CD4-positive, CD25-positive, alpha-beta regulatory T cell (primary cell): ENCODE measurements at regions not wholly inside any gene's neighbourhood (a gene's known extent, or its start where the extent isn't known, plus 50 kb on each side); places are given as distances from the start of the nearest gene placed in this dataset.

Experiments used
- ATAC-seq, 2 donors: fragments of 150-1000 bp; cut with Tn5 transposase; one replicate each; pipeline ENCODE4 v1.10.0; 2021; ENCODE audit warnings: low read depth in 2 of 2, moderate number of reproducible peaks in 2 of 2, moderate library complexity in 1 of 2
- DNase-seq, 3 donors: peaks; one replicate each; pipeline versions ENCODE4 v3.0.0 to v3.0.0-alpha.2; 2012 to 2022; ENCODE audit warnings: mixed read lengths in 1 of 3
- H3K27ac ChIP-seq: one replicate; pipeline ENCODE4 v1.7.0; 2013; ENCODE audit warnings: mild to moderate bottlenecking, low read length; ENCODE audit not compliant: insufficient read depth, poor library complexity, severe bottlenecking
- H3K27me3 ChIP-seq: one replicate; pipeline ENCODE4 v1.7.0; 2013; ENCODE audit warnings: low read length; ENCODE audit not compliant: control insufficient read depth, insufficient read depth
- H3K36me3 ChIP-seq: one replicate; pipeline ENCODE4 v1.7.0; 2013; ENCODE audit warnings: mild to moderate bottlenecking, low read length, moderate library complexity; ENCODE audit not compliant: control insufficient read depth, insufficient read depth
- H3K4me1 ChIP-seq: 2 replicates; pipeline ENCODE4 v1.7.0; 2013; ENCODE audit warnings: mild to moderate bottlenecking, low read length; ENCODE audit not compliant: insufficient read depth, control insufficient read depth, poor library complexity, severe bottlenecking
- H3K4me3 ChIP-seq: one replicate; pipeline ENCODE4 v1.7.0; 2013; ENCODE audit warnings: low read depth, mild to moderate bottlenecking, low read length, moderate library complexity
- H3K9me3 ChIP-seq, 2 experiments: 1 replicate in 1 of 2; 2 replicates in 1 of 2; pipeline ENCODE4 v1.7.0; 2013; ENCODE audit warnings: low read length in 2 of 2, mild to moderate bottlenecking in 1 of 2, moderate library complexity in 1 of 2; ENCODE audit not compliant: control insufficient read depth in 2 of 2
- H3K27ac Mint-ChIP-seq, 3 donors: one replicate each; pipeline ENCODE4 v1.8.0; 2020 to 2022; ENCODE audit warnings: mild to moderate bottlenecking in 3 of 3, mixed read lengths in 3 of 3, moderate library complexity in 2 of 3
- H3K27me3 Mint-ChIP-seq: one replicate; pipeline ENCODE4 v1.8.0; 2022; ENCODE audit warnings: mild to moderate bottlenecking, mixed read lengths
- H3K36me3 Mint-ChIP-seq: one replicate; pipeline ENCODE4 v1.8.0; 2020; ENCODE audit warnings: mixed read lengths
- H3K4me1 Mint-ChIP-seq, 4 donors: one replicate each; pipeline ENCODE4 v1.8.0; 2020 to 2022; ENCODE audit warnings: mixed read lengths in 4 of 4, mild to moderate bottlenecking in 1 of 4
- H3K4me3 Mint-ChIP-seq, 4 donors: one replicate each; pipeline ENCODE4 v1.8.0; 2020 to 2022; ENCODE audit warnings: mild to moderate bottlenecking in 4 of 4, mixed read lengths in 4 of 4, moderate library complexity in 3 of 4
- H3K9me3 Mint-ChIP-seq, 7 donors: one replicate each; pipeline ENCODE4 v1.8.0; 2020 to 2022; ENCODE audit warnings: mixed read lengths in 7 of 7, mild to moderate bottlenecking in 3 of 7, moderate library complexity in 2 of 7

- no peak overlapping the region for H3K4me3 Mint-ChIP-seq
- no peak overlapping the region for H3K27ac ChIP-seq
These were observed 159.6 kb upstream of the MPHOSPH6 start for GRCh38 chr16:82329504-82330192.

GRCh38 chr16:82328881-82329469, 159.0 kb upstream of the MPHOSPH6 start:
- Mint-ChIP-seq H3K4me1 (no peaks in the 10 kb centered on the region), H3K27me3 (peaks cover 7% of the 10 kb centered on the region), H3K27ac (no peak overlapping the region), H3K36me3 (no peaks in the 10 kb centered on the region), H3K4me3 (no peak overlapping the region), H3K9me3 (peaks cover 0 to 7% (median 1%) of the 10 kb centered on the region in 7 donors)
- Histone ChIP-seq H3K4me3 (no peak overlapping the region), H3K27me3 (no peaks in the 10 kb centered on the region), H3K9me3 (no peaks in the 10 kb centered on the region), H3K36me3 (no peaks in the 10 kb centered on the region), H3K4me1 (no peaks in the 10 kb centered on the region), H3K27ac (no peak overlapping the region)
- ATAC-seq (no peak), DNase-seq (no peak)

More at GRCh38 chr16:82329504-82330192, 159.6 kb upstream of the MPHOSPH6 start:
- ATAC-seq (no peak), DNase-seq (no peak)
- no peaks in the 10 kb centered on the region for H3K27me3 ChIP-seq
- H3K36me3 ChIP-seq: no peaks in the 10 kb centered on the region
- H3K9me3 ChIP-seq: no peaks in the 10 kb centered on the region
- no peaks in the 10 kb centered on the region for H3K36me3 Mint-ChIP-seq
- no peaks in the 10 kb centered on the region for H3K4me1 ChIP-seq
- H3K9me3 Mint-ChIP-seq: peaks cover 0 to 7% (median 0%) of the 10 kb centered on the region in 7 donors
- H3K4me1 Mint-ChIP-seq: no peaks in the 10 kb centered on the region
- no peak overlapping the region for H3K4me3 ChIP-seq
- peaks cover 7% of the 10 kb centered on the region for H3K27me3 Mint-ChIP-seq
- H3K27ac Mint-ChIP-seq: no peak overlapping the region

- no peak overlapping the region for H3K27ac Mint-ChIP-seq
- Histone ChIP-seq H3K36me3 (no peaks in the 10 kb centered on the region), H3K27ac (no peak overlapping the region), H3K4me3 (no peak overlapping the region), H3K27me3 (no peaks in the 10 kb centered on the region), H3K4me1 (no peaks in the 10 kb centered on the region), H3K9me3 (peaks cover 8 to 9% of the 10 kb centered on the region in 2 experiments)
- peaks cover 3 to 13% (median 10%) of the 10 kb centered on the region in 7 donors for H3K9me3 Mint-ChIP-seq
- no peaks in the 10 kb centered on the region for H3K4me1 Mint-ChIP-seq
- H3K4me3 Mint-ChIP-seq: no peak overlapping the region
- DNase-seq (no peak), ATAC-seq (no peak)
- peaks cover 7% of the 10 kb centered on the region for H3K27me3 Mint-ChIP-seq
- H3K36me3 Mint-ChIP-seq: no peaks in the 10 kb centered on the region
These were observed 153.1 kb upstream of the MPHOSPH6 start for GRCh38 chr16:82323171-82323570.

DNA sequence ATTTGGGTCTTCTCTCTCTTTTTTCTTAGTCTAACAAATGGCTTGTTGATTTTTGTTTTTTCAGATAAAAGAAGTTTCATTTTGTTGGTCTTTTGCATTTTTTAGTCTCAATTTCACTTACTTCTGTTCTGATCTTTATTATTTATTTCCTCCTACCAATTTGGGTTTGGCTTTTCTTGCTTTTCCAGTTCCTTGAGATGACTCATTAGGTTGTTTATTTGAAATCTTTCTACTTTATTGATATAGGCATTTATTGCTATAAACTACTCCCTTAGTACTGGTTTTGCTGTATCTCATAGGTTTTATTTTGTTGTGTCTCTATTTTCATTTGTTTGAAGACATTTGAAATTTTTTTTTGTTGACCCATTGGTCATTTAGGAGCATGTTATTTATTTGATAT, 152.2 kb upstream of the MPHOSPH6 start:
- Mint-ChIP-seq H3K27me3 (peaks cover 3% of the 10 kb centered on the region), H3K4me1 (no peaks in the 10 kb centered on the region), H3K9me3 (peaks cover 4 to 13% (median 10%) of the 10 kb centered on the region in 7 donors), H3K27ac (no peak overlapping the region), H3K4me3 (no peak overlapping the region), H3K36me3 (no peaks in the 10 kb centered on the region)
- Histone ChIP-seq H3K27me3 (no peaks in the 10 kb centered on the region), H3K9me3 (peaks cover 8 to 9% of the 10 kb centered on the region in 2 experiments), H3K4me3 (no peak overlapping the region), H3K4me1 (no peaks in the 10 kb centered on the region), H3K27ac (no peak overlapping the region), H3K36me3 (no peaks in the 10 kb centered on the region)
- ATAC-seq (no peak), DNase-seq (no peak)

DNA sequence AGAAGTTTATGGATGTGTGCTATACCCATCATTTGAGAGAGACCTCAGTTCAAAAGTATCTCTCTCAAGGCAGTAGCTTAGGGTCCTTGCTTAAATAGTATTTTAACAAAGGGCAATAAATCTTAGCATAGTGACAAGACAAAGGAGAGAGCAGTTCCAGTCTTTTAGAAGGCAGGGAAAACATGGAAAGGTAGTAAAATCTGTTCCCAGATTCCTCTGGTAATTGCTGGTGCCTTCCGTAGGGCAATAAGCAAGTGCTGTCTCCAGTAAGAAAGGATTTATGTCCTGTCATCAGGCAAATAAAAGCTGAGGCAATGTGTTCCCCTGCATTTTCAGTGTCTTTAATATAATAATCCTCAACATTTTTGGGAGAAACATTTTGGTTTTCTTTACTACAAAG, 149.0 kb upstream of the MPHOSPH6 start:
- Histone ChIP-seq H3K9me3 (peaks cover 8 to 9% of the 10 kb centered on the region in 2 experiments), H3K4me1 (no peaks in the 10 kb centered on the region), H3K36me3 (no peaks in the 10 kb centered on the region), H3K4me3 (no peak overlapping the region), H3K27ac (no peak overlapping the region), H3K27me3 (no peaks in the 10 kb centered on the region)
- Mint-ChIP-seq H3K9me3 (peaks cover 4 to 11% (median 7%) of the 10 kb centered on the region in 7 donors), H3K4me3 (no peak overlapping the region), H3K4me1 (no peaks in the 10 kb centered on the region), H3K27ac (no peak overlapping the region), H3K36me3 (no peaks in the 10 kb centered on the region), H3K27me3 (no peaks in the 10 kb centered on the region)
- ATAC-seq: no peak
- no peak for DNase-seq

- H3K27me3 ChIP-seq: no peaks in the 10 kb centered on the region
- H3K4me1 ChIP-seq: no peaks in the 10 kb centered on the region
- no peak overlapping the region for H3K27ac ChIP-seq
- Mint-ChIP-seq H3K27me3 (no peaks in the 10 kb centered on the region), H3K9me3 (peaks cover 0 to 10% (median 3%) of the 10 kb centered on the region in 7 donors), H3K27ac (no peak overlapping the region), H3K36me3 (no peaks in the 10 kb centered on the region), H3K4me1 (no peaks in the 10 kb centered on the region), H3K4me3 (no peak overlapping the region)
- no peaks in the 10 kb centered on the region for H3K9me3 ChIP-seq
- no peak overlapping the region for H3K4me3 ChIP-seq
- DNase-seq: no peak
- ATAC-seq: no peak
- H3K36me3 ChIP-seq: no peaks in the 10 kb centered on the region
These were observed 147.6 kb upstream of the MPHOSPH6 start for GRCh38 chr16:82317411-82318167.

DNA sequence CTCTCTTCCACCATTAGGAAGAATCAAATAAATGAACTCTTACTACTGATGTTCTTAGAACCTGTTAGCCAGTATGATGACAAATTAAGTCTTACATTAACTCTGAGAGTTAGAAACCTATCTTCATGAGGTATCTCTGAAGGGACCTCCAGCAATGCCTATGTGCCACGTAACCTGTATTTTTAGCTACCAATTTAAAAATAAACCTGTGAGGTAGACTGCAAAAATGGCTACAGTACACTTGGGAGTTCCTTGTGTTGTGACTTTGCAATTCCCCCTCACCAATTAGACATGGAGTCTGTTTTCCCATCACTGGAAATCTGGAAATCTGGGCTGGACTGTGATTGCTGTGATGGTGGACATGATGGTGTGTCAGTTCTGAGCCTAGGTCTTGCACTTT, 143.7 kb upstream of the MPHOSPH6 start:
- H3K27me3 Mint-ChIP-seq: peaks cover 4% of the 10 kb centered on the region
- H3K4me3 Mint-ChIP-seq: no peak overlapping the region
- H3K27ac ChIP-seq: no peak overlapping the region

More for the DNA sequence above, 143.7 kb upstream of the MPHOSPH6 start:
- Mint-ChIP-seq H3K9me3 (peaks cover 0 to 4% (median 0%) of the 10 kb centered on the region in 7 donors), H3K27ac (no peak overlapping the region), H3K4me1 (no peaks in the 10 kb centered on the region), H3K36me3 (no peaks in the 10 kb centered on the region)
- DNase-seq (no peak), ATAC-seq (no peak)
- Histone ChIP-seq H3K4me3 (no peak overlapping the region), H3K9me3 (no peaks in the 10 kb centered on the region), H3K36me3 (no peaks in the 10 kb centered on the region), H3K4me1 (no peaks in the 10 kb centered on the region), H3K27me3 (no peaks in the 10 kb centered on the region)
